NCI-H2029 treated with DMSO at 0.1 percent for 48 hours (cell line): ENCODE measurements at regions not wholly inside any gene's neighbourhood (a gene's known extent, or its start where the extent isn't known, plus 50 kb on each side); places are given as distances from the start of the nearest gene placed in this dataset.

ENCODE experiments used
- DNase-seq: peaks from one replicate; lab custom pipeline; 2025; lab: John Stamatoyannopoulos, UW

GRCh38 chr21:18191139-18191538 lies 53.5 kb upstream of the CHODL start:
- no peak for DNase-seq

- no peak for DNase-seq
Measured at GRCh38 chr21:18178509-18178908, 66.1 kb upstream of the CHODL start.

GRCh38 chr21:18174370-18174769 lies 70.3 kb upstream of the CHODL start:
- DNase-seq: no peak

GRCh38 chr21:18170829-18171228 lies 73.8 kb upstream of the CHODL start:
- no peak for DNase-seq

- no peak for DNase-seq
Measured at GRCh38 chr21:18170221-18170620, 74.4 kb upstream of the CHODL start.

- DNase-seq: no peak
Measured at GRCh38 chr21:18168108-18168507, 76.5 kb upstream of the CHODL start.

- DNase-seq: no peak
Measured at GRCh38 chr21:18164933-18165332, 79.7 kb upstream of the CHODL start.

- DNase-seq: no peak
Measured at GRCh38 chr21:18164483-18164882, 80.2 kb upstream of the CHODL start.

- no peak for DNase-seq
Measured at GRCh38 chr21:18163956-18164355, 80.7 kb upstream of the CHODL start.

- no peak for DNase-seq
Measured at GRCh38 chr21:18161841-18162240, 82.8 kb upstream of the CHODL start.

- DNase-seq: no peak
Measured at GRCh38 chr21:18157406-18157805, 87.2 kb upstream of the CHODL start.

GRCh38 chr21:18155508-18156193 lies 89.0 kb upstream of the CHODL start:
- DNase-seq: no peak

- no peak for DNase-seq
Measured at GRCh38 chr21:18153063-18153462, 91.6 kb upstream of the CHODL start.

- DNase-seq: no peak
Measured at GRCh38 chr21:18152371-18152770, 92.3 kb upstream of the CHODL start.

- DNase-seq: no peak
Measured at GRCh38 chr21:18151046-18151445, 93.6 kb upstream of the CHODL start.

GRCh38 chr21:18148401-18148800 lies 96.2 kb upstream of the CHODL start:
- no peak for DNase-seq

- no peak for DNase-seq
Measured at GRCh38 chr21:18147678-18148077, 97.0 kb upstream of the CHODL start.

- no peak for DNase-seq
Measured at GRCh38 chr21:18146820-18147219, 97.8 kb upstream of the CHODL start.

- DNase-seq: no peak
Measured at GRCh38 chr21:18144339-18144738, 100.3 kb upstream of the CHODL start.

GRCh38 chr21:18142655-18143054 lies 102.0 kb upstream of the CHODL start:
- no peak for DNase-seq

- no peak for DNase-seq
Measured at GRCh38 chr21:18138507-18138906, 106.1 kb upstream of the CHODL start.

GRCh38 chr21:18129526-18129925 lies 115.1 kb upstream of the CHODL start:
- no peak for DNase-seq

- DNase-seq: no peak
Measured at GRCh38 chr21:18118566-18118965, 126.1 kb upstream of the CHODL start.

- no peak for DNase-seq
Measured at GRCh38 chr21:18117176-18117575, 127.5 kb upstream of the CHODL start.

GRCh38 chr21:18114810-18115209 lies 129.8 kb upstream of the CHODL start:
- no peak for DNase-seq
